ENCODE measurements at regions not wholly inside any gene's neighbourhood (a gene's known extent, or its start where the extent isn't known, plus 50 kb on each side); places are given as distances from the start of the nearest gene placed in this dataset.

GRCh38 chrX:122850326-122850725, 333.8 kb upstream of the GRIA3 start:
- no peaks in the 10 kb centered on the region for H3K4me1 Mint-ChIP-seq
- no peaks in the 10 kb centered on the region for H3K36me3 Mint-ChIP-seq
- H3K4me3 Mint-ChIP-seq, result no peak overlapping the region
- H3K27ac Mint-ChIP-seq, result no peak overlapping the region
- DNase-seq (ENCODE audit: low spot score in 2 of 2) (no peak), ATAC-seq (no peak)
- no peaks in the 10 kb centered on the region for H3K9me3 Mint-ChIP-seq

DNA sequence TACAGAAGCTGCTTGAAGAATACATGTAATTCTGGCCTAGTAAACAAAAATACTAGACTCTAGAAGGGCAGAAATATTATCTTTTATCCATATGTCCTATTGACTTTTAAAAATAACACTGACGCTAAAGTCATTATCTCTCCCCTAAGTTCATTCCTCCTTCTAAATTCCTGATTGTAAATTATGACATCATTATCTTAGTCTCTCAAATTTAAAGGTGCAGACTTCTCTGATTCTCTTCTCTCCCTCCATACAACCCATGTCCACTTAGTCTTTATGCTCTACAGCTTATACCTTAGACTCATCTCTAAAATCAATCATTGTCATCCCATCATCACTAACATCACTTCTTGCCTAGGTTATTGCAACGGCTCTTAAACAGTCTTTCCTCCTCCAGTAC, 327.9 kb upstream of the GRIA3 start:
- Mint-ChIP-seq H3K9me3 (no peaks in the 10 kb centered on the region), H3K36me3 (no peaks in the 10 kb centered on the region), H3K4me3 (no peak overlapping the region), H3K4me1 (no peaks in the 10 kb centered on the region), H3K27ac (no peak overlapping the region)
- no peak for ATAC-seq
- no peak for DNase-seq (ENCODE audit: low spot score in 2 of 2)

DNA sequence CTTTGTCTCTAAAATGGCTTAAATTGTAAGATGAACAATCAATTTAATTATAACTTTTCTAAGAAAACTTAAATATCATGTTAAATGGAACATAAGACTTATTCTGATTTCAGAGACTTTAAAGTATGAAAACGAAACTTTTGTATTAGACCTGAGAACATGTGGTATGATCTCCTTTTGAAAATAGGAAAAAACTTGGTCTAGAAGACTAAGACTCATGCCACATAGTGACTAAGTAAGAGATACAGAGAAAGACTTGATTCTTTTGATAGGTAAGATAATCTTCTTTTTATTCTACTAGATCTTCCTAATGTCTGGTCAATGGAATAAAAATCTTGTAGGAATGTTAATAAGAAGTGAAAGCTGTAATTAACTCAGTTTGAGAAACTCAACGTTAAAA, 326.3 kb upstream of the GRIA3 start:
- Mint-ChIP-seq H3K36me3 (no peaks in the 10 kb centered on the region), H3K9me3 (no peaks in the 10 kb centered on the region), H3K4me3 (no peak overlapping the region), H3K4me1 (no peaks in the 10 kb centered on the region), H3K27ac (no peak overlapping the region)
- ATAC-seq (no peak), DNase-seq (ENCODE audit: low spot score in 2 of 2) (no peak)

DNA sequence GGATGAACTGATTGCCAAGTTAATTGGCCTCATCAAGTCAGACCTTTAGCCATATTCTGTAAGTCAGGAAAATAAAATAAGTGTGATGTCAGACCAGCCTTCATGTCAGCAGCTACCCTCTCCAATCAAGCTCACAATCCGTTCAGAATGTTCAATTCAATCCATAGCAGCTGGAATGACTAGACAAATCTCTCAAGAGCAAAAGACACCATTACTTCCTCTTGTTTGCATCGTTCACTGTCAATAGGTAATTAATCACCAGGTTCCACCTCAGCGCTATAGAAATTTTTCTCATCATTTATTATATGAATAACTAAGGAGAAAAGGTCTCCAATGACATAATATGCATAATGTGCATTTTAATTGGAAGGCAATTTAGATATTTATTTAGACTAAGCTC, 321.0 kb upstream of the GRIA3 start:
- no peak for ATAC-seq
- H3K4me1 Mint-ChIP-seq, result no peaks in the 10 kb centered on the region
- no peaks in the 10 kb centered on the region for H3K36me3 Mint-ChIP-seq
- H3K27ac Mint-ChIP-seq, result no peak overlapping the region
- no peak overlapping the region for H3K4me3 Mint-ChIP-seq
- DNase-seq (ENCODE audit: low spot score in 2 of 2), result no peak
- H3K9me3 Mint-ChIP-seq, result no peaks in the 10 kb centered on the region

DNA sequence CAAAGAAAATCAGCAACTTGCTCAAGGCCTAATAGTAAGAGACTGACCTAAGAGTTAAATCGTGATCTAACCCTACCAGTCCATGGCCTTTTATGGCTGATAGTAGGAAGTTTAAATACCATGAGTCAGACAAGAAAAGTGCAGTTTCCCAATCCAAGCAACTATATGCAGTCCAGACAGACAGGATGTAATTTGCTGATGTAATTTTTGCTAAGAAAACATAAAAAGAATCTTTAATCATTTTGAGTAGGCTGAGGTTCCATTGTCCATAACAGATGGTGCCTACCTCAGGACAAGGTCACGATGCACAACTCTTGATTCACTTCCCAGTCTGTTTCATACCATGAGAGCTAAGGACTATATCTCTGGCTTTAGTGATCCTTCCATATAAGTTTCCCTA, 317.5 kb upstream of the GRIA3 start:
- no peak overlapping the region for H3K4me3 Mint-ChIP-seq
- no peaks in the 10 kb centered on the region for H3K4me1 Mint-ChIP-seq
- H3K27ac Mint-ChIP-seq, result no peak overlapping the region
- H3K36me3 Mint-ChIP-seq, result no peaks in the 10 kb centered on the region
- H3K9me3 Mint-ChIP-seq, result no peaks in the 10 kb centered on the region
- DNase-seq (ENCODE audit: low spot score in 2 of 2) (no peak), ATAC-seq (no peak)

- H3K27ac Mint-ChIP-seq, result no peak overlapping the region
- no peak overlapping the region for H3K4me3 Mint-ChIP-seq
- DNase-seq (ENCODE audit: low spot score in 2 of 2) (no peak), ATAC-seq (no peak)
- no peaks in the 10 kb centered on the region for H3K4me1 Mint-ChIP-seq
- H3K36me3 Mint-ChIP-seq, result no peaks in the 10 kb centered on the region
- H3K9me3 Mint-ChIP-seq, result no peaks in the 10 kb centered on the region
Measured at GRCh38 chrX:122868631-122869030, 315.4 kb upstream of the GRIA3 start.

- Mint-ChIP-seq H3K4me1 (no peaks in the 10 kb centered on the region), H3K4me3 (no peak overlapping the region), H3K27ac (no peak overlapping the region), H3K9me3 (no peaks in the 10 kb centered on the region), H3K36me3 (no peaks in the 10 kb centered on the region)
- ATAC-seq (no peak), DNase-seq (ENCODE audit: low spot score in 2 of 2) (no peak)
Measured at GRCh38 chrX:122869171-122869570, 314.9 kb upstream of the GRIA3 start.

DNA sequence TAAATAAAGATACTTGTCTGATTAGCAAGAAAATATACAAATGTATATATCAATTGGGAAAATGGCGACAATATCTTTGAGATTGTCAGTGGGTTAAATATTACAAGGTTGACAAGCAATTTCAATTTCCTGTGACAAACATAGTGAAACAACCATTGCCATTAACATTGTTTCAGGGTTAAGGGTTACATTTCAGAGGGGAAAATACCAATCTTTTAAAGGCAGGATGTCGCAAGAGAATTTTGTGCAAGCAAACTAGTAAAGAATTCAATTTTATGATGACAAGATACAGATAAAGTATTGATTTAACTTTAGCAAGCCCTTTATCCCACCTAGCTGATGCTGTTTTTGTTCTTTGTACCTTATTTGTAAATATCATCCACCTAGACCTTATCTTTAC, 305.8 kb upstream of the GRIA3 start:
- Mint-ChIP-seq H3K4me1 (no peaks in the 10 kb centered on the region), H3K4me3 (no peak overlapping the region), H3K36me3 (no peaks in the 10 kb centered on the region), H3K27ac (no peak overlapping the region), H3K9me3 (peaks cover 4% of the 10 kb centered on the region)
- DNase-seq (ENCODE audit: low spot score in 2 of 2) (no peak), ATAC-seq (no peak)

DNA sequence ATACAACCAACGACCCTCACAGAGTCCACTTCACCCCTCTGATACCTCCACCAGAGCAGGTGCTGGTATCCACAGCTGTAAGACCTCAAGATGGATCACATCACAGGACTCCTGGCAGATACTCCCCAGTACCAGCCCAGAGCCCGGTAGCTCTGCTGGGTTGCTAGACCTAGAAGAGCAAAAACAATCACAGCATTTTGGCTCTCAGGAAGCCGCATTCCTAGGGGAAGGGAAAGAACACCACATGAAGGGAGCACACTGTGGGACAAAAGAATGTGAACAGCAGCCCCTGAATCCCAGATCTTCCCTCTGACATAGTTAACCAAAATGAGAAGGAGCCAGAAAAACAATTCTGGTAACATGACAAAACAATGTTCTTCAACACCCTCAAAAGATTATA, 303.1 kb upstream of the GRIA3 start:
- peaks cover 5% of the 10 kb centered on the region for H3K9me3 Mint-ChIP-seq
- H3K27ac Mint-ChIP-seq, result no peak overlapping the region
- H3K36me3 Mint-ChIP-seq, result no peaks in the 10 kb centered on the region
- ATAC-seq, result no peak
- no peak for DNase-seq (ENCODE audit: low spot score in 2 of 2)
- H3K4me3 Mint-ChIP-seq, result no peak overlapping the region
- no peaks in the 10 kb centered on the region for H3K4me1 Mint-ChIP-seq

DNA sequence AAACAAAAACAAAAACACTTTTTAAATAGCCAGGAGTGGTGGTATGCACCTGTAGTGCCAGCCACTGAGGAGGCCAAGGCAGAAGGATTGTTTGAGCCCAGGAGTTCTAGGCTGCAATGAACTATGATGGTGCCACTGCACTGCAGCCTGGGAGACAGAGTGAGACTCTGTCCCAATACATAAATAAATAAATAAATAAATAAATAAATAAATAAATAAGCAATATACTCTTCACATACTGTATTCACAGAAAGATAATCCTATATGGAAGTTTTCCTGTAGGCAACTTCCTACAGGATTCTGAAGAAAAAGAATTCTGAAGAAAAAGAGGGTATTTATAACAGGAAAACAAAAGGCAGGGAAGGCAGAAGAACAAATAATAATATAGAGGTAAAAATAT, 293.3 kb upstream of the GRIA3 start:
- no peaks in the 10 kb centered on the region for H3K4me1 Mint-ChIP-seq
- no peak overlapping the region for H3K4me3 Mint-ChIP-seq
- peaks cover 7% of the 10 kb centered on the region for H3K9me3 Mint-ChIP-seq
- H3K36me3 Mint-ChIP-seq, result no peaks in the 10 kb centered on the region
- DNase-seq (ENCODE audit: low spot score in 2 of 2) (no peak), ATAC-seq (no peak)
- no peak overlapping the region for H3K27ac Mint-ChIP-seq

DNA sequence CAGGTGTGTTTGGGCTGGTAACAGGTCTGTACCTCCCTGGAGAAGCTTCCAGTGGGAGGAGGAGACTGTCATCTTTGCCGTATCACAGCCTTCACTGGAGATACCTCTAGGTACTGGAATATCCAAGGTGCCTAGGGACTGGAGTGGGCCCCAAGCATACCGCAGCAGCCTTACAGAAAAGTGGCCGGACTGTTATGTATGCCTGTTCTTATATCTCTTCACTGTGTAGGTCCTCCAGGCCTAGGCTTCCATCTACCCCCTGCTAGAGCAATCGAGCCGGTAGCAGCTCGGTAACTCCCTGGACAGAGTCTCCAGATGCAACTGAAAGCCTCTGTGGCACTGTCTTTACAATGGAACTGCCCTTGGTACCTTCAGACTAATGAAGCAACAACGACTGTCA, 277.4 kb upstream of the GRIA3 start:
- ATAC-seq (no peak), DNase-seq (ENCODE audit: low spot score in 2 of 2) (no peak)
- Mint-ChIP-seq H3K9me3 (no peaks in the 10 kb centered on the region), H3K36me3 (no peaks in the 10 kb centered on the region), H3K4me3 (no peak overlapping the region), H3K4me1 (no peaks in the 10 kb centered on the region), H3K27ac (no peak overlapping the region)

- H3K4me3 Mint-ChIP-seq, result no peak overlapping the region
- ATAC-seq (no peak), DNase-seq (ENCODE audit: low spot score in 2 of 2) (no peak)
- H3K9me3 Mint-ChIP-seq, result no peaks in the 10 kb centered on the region
- H3K4me1 Mint-ChIP-seq, result no peaks in the 10 kb centered on the region
- H3K27ac Mint-ChIP-seq, result no peak overlapping the region
- no peaks in the 10 kb centered on the region for H3K36me3 Mint-ChIP-seq
Measured at GRCh38 chrX:122907375-122907774, 276.7 kb upstream of the GRIA3 start.

GRCh38 chrX:122910697-122911096, 273.4 kb upstream of the GRIA3 start:
- H3K4me3 Mint-ChIP-seq, result no peak overlapping the region
- H3K4me1 Mint-ChIP-seq, result no peaks in the 10 kb centered on the region
- ATAC-seq (no peak), DNase-seq (ENCODE audit: low spot score in 2 of 2) (no peak)
- H3K36me3 Mint-ChIP-seq, result no peaks in the 10 kb centered on the region
- no peak overlapping the region for H3K27ac Mint-ChIP-seq
- no peaks in the 10 kb centered on the region for H3K9me3 Mint-ChIP-seq

DNA sequence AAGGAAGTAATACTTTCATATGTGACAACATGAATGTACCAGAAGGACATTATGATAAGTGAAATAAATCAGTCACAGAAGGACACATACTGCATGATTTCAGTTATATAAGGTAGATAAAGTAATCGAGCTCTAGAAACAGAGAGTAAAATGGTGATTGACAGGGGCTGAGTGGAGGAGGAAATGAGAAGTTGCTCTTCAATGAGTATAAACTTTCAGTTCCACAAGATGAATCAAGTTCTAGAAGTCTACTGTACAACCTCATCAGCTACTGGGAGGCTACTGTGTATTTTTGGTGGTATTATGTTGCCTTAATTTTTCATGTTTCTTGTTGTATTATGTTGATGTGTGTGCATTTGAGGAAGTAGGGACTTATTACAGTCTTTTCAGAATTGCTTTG, 270.9 kb upstream of the GRIA3 start:
- Mint-ChIP-seq H3K36me3 (no peaks in the 10 kb centered on the region), H3K27ac (no peak overlapping the region), H3K9me3 (no peaks in the 10 kb centered on the region)

DNA sequence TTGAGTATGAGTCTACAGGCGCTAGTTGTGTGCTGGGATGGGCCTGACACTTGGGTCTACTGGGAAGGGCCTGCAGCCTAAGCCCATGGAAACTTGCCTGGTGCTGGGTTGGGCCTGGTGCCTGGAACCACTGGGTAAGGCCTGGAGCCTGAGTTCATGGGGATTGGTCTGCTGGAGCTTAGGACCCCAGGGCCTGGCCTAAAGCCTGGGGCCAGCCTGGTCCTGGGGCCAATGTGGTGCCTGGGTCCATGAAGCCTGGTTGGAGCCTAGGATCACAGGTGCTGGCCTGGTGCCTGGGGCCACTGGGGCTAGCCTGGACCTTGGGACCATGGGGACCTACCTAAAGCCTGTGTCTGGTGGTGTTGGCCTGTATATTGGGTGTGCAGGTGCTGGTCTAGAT, 270.3 kb upstream of the GRIA3 start:
- Mint-ChIP-seq H3K27ac (no peak overlapping the region), H3K4me1 (no peaks in the 10 kb centered on the region), H3K36me3 (no peaks in the 10 kb centered on the region), H3K4me3 (no peak overlapping the region), H3K9me3 (no peaks in the 10 kb centered on the region)
- DNase-seq (ENCODE audit: low spot score in 2 of 2) (no peak), ATAC-seq (no peak)

More for the DNA sequence above, 270.9 kb upstream of the GRIA3 start:
- no peak for DNase-seq (ENCODE audit: low spot score in 2 of 2)
- Mint-ChIP-seq H3K4me3 (no peak overlapping the region), H3K4me1 (no peaks in the 10 kb centered on the region)
- no peak for ATAC-seq

DNA sequence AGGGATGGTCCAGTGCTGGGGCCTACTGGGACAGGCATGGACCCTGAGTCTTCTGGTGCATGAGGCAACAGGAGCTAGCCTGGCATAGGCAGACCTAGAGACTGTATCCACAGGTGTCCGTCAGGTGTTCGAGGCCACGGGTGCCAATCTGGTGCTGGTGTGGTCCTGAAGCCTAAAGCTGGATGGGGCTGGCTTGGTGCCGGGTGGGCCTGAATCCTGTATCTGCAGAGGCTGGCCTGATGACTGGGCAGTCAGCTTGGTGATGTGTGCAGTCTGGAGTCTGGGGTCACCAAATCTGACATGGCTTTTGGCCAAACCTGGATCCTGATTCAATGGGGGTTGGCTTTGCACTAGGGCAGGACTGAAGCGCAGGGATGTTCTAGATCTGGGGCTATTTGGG, 269.8 kb upstream of the GRIA3 start:
- DNase-seq (ENCODE audit: low spot score in 2 of 2) (no peak), ATAC-seq (no peak)
- H3K4me3 Mint-ChIP-seq, result no peak overlapping the region
- H3K9me3 Mint-ChIP-seq, result no peaks in the 10 kb centered on the region
- no peak overlapping the region for H3K27ac Mint-ChIP-seq
- H3K36me3 Mint-ChIP-seq, result no peaks in the 10 kb centered on the region
- no peaks in the 10 kb centered on the region for H3K4me1 Mint-ChIP-seq

DNA sequence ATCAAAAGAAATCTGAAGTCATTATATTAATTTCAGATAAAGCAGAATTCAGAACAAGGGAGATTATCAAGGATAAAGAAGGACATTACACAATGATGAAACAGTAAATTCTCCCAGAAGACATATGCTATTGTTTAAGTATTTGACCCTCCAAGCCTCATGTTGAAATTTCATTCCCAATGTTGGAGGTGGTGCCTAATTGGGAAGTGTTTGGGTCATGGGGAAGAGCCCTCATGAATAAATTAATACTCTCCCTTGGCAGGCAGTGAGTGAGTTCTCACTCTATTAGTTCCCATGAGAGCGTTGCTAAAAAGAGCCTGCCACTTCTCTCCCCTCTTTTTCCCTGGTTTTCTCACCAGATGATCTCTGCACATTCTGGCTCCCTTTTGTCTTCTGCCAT, 249.9 kb upstream of the GRIA3 start:
- Mint-ChIP-seq H3K9me3 (peaks cover 3% of the 10 kb centered on the region), H3K4me3 (no peak overlapping the region), H3K4me1 (no peaks in the 10 kb centered on the region), H3K36me3 (no peaks in the 10 kb centered on the region), H3K27ac (no peak overlapping the region)
- no peak for DNase-seq (ENCODE audit: low spot score in 2 of 2)
- ATAC-seq, result no peak

Measured in stimulated activated effector memory CD8-positive, alpha-beta T cell treated with anti-CD3 and anti-CD28 coated beads, Interleukin-12 subunit alpha, Interleukin-12 subunit beta, amount 100 ng/mL, for 72 hours (primary cell).